Endothelial cell of umbilical vein (primary cell): ENCODE measurements at regions not wholly inside any gene's neighbourhood (a gene's known extent, or its start where the extent isn't known, plus 50 kb on each side); places are given as distances from the start of the nearest gene placed in this dataset.

Source experiments
- BruUV-seq: library from RNA; stranded (reverse); fragments of 400-500 nt; replicated peaks from 2 replicates; lab custom pipeline; 2021; lab: Mats Ljungman, UMichigan
- CTCF ChIA-PET: fragments of 300-600, 350-600 bp; sonication (Branson Sonifier 250); formaldehyde crosslinking; loops from one replicate; lab custom pipeline; 2021; ENCODE audit warnings: antibody characterized with exemption, inconsistent platforms; lab: Charles Lee
- POLR2A ChIA-PET: fragments of 300-600, 350-600 bp; sonication (Branson Sonifier 250); formaldehyde crosslinking; loops from one replicate; lab custom pipeline; 2021; ENCODE audit warnings: antibody characterized with exemption, inconsistent platforms; lab: Charles Lee
- DNase-seq: peaks from one replicate; pipeline ENCODE4 v3.0.0-alpha.2; 2011; ENCODE audit warnings: low read depth, low spot score
- FAIRE-seq: peaks from 2 replicates; lab custom pipeline; 2011; peaks lifted over from hg19 to GRCh38; lab: Jason Lieb, UNC
- H2AFZ ChIP-seq: 2 replicates; pipeline ENCODE4 v1.6.0; 2012; ENCODE audit warnings: low read depth, low read length, control low read depth, inconsistent platforms
- H3K27ac ChIP-seq: 2 replicates; pipeline ENCODE4 v1.5.1; 2011; ENCODE audit warnings: low read depth, mild to moderate bottlenecking, control low read depth, low read length, moderate library complexity; ENCODE audit not compliant: insufficient read depth
- H3K27me3 ChIP-seq, 2 experiments: 2 replicates each; pipeline versions ENCODE4 v1.6.0 to v1.6.1; 2011; ENCODE audit warnings: low read length in 2 of 2, mixed read lengths in 1 of 2; ENCODE audit not compliant: control insufficient read depth in 2 of 2, insufficient read depth in 2 of 2
- H3K36me3 ChIP-seq, 2 experiments: 2 replicates in 1 of 2; 3 replicates in 1 of 2; pipeline ENCODE4 v1.5.1; 2011; ENCODE audit warnings: low read length in 2 of 2, mild to moderate bottlenecking in 1 of 2, moderate library complexity in 1 of 2; ENCODE audit not compliant: control insufficient read depth in 2 of 2, insufficient read depth in 2 of 2; ENCODE audit errors: extremely low read depth in 1 of 2
- H3K4me1 ChIP-seq: 3 replicates; pipeline ENCODE4 v1.5.1; 2011; ENCODE audit warnings: mild to moderate bottlenecking, low read length; ENCODE audit not compliant: control insufficient read depth, insufficient read depth; ENCODE audit errors: extremely low read depth
- H3K4me2 ChIP-seq: 2 replicates; pipeline ENCODE4 v1.6.1; 2011; ENCODE audit warnings: low read length, control low read depth, mixed read lengths; ENCODE audit not compliant: insufficient read depth
- H3K4me3 ChIP-seq, 3 experiments: fragments of 200-600 bp in 1 of 3; sonication (generic), shearing (Covaris generic) in 1 of 3; replicated peaks in 1 of 3; 2 replicates each; pipeline ENCODE4 v1.5.1; 2011 to 2016; ENCODE audit warnings: control low read depth in 3 of 3, low read length in 3 of 3, mild to moderate bottlenecking in 2 of 3, inconsistent platforms in 1 of 3, low read depth in 1 of 3, moderate library complexity in 1 of 3; ENCODE audit not compliant: insufficient read depth in 1 of 3
- H3K79me2 ChIP-seq: 2 replicates; pipeline ENCODE4 v1.6.0; 2012; ENCODE audit warnings: low read length, inconsistent platforms; ENCODE audit not compliant: control insufficient read depth, insufficient read depth
- H3K9ac ChIP-seq: replicated peaks from 2 replicates; pipeline ENCODE3; 2011; ENCODE audit warnings: low read length, control low read depth; ENCODE audit not compliant: insufficient read depth; ENCODE audit errors: extremely low read depth
- H3K9me1 ChIP-seq: replicated peaks from 3 replicates; pipeline ENCODE4 v1.6.0; 2011; ENCODE audit warnings: mild to moderate bottlenecking, low read length; ENCODE audit not compliant: control insufficient read depth, insufficient read depth; ENCODE audit errors: extremely low read depth
- H3K9me3 ChIP-seq: replicated peaks from 2 replicates; pipeline ENCODE4 v1.5.1; 2012; ENCODE audit warnings: low read length, inconsistent platforms; ENCODE audit not compliant: control insufficient read depth, insufficient read depth
- H4K20me1 ChIP-seq: replicated peaks from 2 replicates; pipeline ENCODE3; 2011; ENCODE audit warnings: mild to moderate bottlenecking, low read length; ENCODE audit not compliant: control insufficient read depth, insufficient read depth; ENCODE audit errors: extremely low read depth
- CTCF ChIP-seq, 2 donors: IDR thresholded peaks; 1 replicate in 1 of 2; 2 replicates in 1 of 2; pipeline ENCODE4 v1.5.1; 2011; ENCODE audit warnings: low read length in 2 of 2, mild to moderate bottlenecking in 2 of 2, moderate library complexity in 2 of 2, control low read depth in 1 of 2, inconsistent platforms in 1 of 2, low read depth in 1 of 2; ENCODE audit not compliant: insufficient read depth in 1 of 2; ENCODE audit errors: extremely low read depth in 1 of 2
- EZH2 ChIP-seq: IDR thresholded peaks from 2 replicates; pipeline ENCODE4 v1.6.1; 2012; ENCODE audit warnings: borderline replicate concordance, low read depth, mild to moderate bottlenecking, moderate library complexity, low read length, inconsistent platforms; ENCODE audit not compliant: severe bottlenecking
- FOS ChIP-seq: IDR thresholded peaks from 2 replicates; pipeline ENCODE4 v1.6.1; 2011; ENCODE audit warnings: mild to moderate bottlenecking, low read length, moderate library complexity, borderline replicate concordance; ENCODE audit not compliant: insufficient read depth
- GATA2 ChIP-seq: IDR thresholded peaks from 2 replicates; pipeline ENCODE4 v1.7.0; 2011; ENCODE audit warnings: low read depth, mild to moderate bottlenecking, moderate library complexity, mixed read lengths, low read length; ENCODE audit not compliant: insufficient read length, insufficient read depth
- JUN ChIP-seq: IDR thresholded peaks from 2 replicates; pipeline ENCODE4 v1.6.1; 2011; ENCODE audit warnings: borderline replicate concordance, low read depth; ENCODE audit not compliant: insufficient read length, insufficient read depth
- MAX ChIP-seq: IDR thresholded peaks from 2 replicates; pipeline ENCODE4 v1.6.1; 2011; ENCODE audit not compliant: insufficient read depth, insufficient read length
- MYC ChIP-seq: IDR thresholded peaks from one replicate; pipeline ENCODE4 v1.6.1; 2011; ENCODE audit warnings: mild to moderate bottlenecking, low read depth, low read length
- POLR2A ChIP-seq: IDR thresholded peaks from 2 replicates; pipeline ENCODE4 v1.6.1; 2012; ENCODE audit warnings: low read depth, mild to moderate bottlenecking, control low read depth, low read length
- POLR2AphosphoS5 ChIP-seq: IDR thresholded peaks from 2 replicates; pipeline ENCODE4 v1.6.1; 2012; ENCODE audit warnings: low read depth, mild to moderate bottlenecking, control low read depth, low read length, moderate library complexity; ENCODE audit not compliant: insufficient read depth
- dilution Hi-C: fragments of 300-500 bp; cut with MboI; formaldehyde crosslinking; loops from one replicate; pipeline ENCODE4 v1.15.0; 2019; ENCODE audit warnings: low sequenced_read_pairs; ENCODE audit not compliant: extremely low pct_ligation_motif_present
- intact Hi-C: fragments of 100-400 bp; cut with micrococcal nuclease; formaldehyde crosslinking; loops from one replicate; pipeline ENCODE4 v1.10.0; 2022

GRCh38 chr7:51774178-51774577 is 457.6 kb upstream of the COBL start:
- Histone ChIP-seq H3K9ac (no peak overlapping the region), H3K4me2 (no peak overlapping the region), H3K9me3 (no peaks in the 10 kb centered on the region), H3K27me3 (no peaks in the 10 kb centered on the region), H3K36me3 (no peaks in the 10 kb centered on the region), H3K4me3 (no peak overlapping the region), H3K27ac (no peak overlapping the region), H4K20me1 (no peaks in the 10 kb centered on the region), H3K4me1 (no peaks in the 10 kb centered on the region), H2AFZ (no peak overlapping the region), H3K9me1 (no peaks in the 10 kb centered on the region), H3K79me2 (no peaks in the 10 kb centered on the region)
- FAIRE-seq = no peak
- DNase-seq = no peak
- ChIA-PET POLR2A (no interaction called here), CTCF (no interaction called here)
- dilution Hi-C loops (no loop called here), intact Hi-C loops (no loop called here)
- no TSS peak for BruUV-seq
- TF ChIP-seq GATA2 (no peak), MYC (no peak), EZH2 (no peak), POLR2AphosphoS5 (no peak), FOS (no peak), CTCF (IDR thresholded peaks at IDR 0.05; ENCODE audit: extremely low read depth in 1 of 2, insufficient read depth in 1 of 2, low read depth in 1 of 2, low read length in 2 of 2) (no peak), JUN (no peak), POLR2A (no peak), MAX (no peak)
